Skeletal muscle satellite cell (primary cell): ENCODE measurements at regions not wholly inside any gene's neighbourhood (a gene's known extent, or its start where the extent isn't known, plus 50 kb on each side); places are given as distances from the start of the nearest gene placed in this dataset.

Experiments
- H3K27me3 ChIP-seq: 2 replicates; pipeline ENCODE4 v1.7.0; 2013; ENCODE audit warnings: low read length; ENCODE audit not compliant: control insufficient read depth, insufficient read depth
- H3K36me3 ChIP-seq: 2 replicates; pipeline ENCODE4 v1.7.0; 2013; ENCODE audit warnings: mild to moderate bottlenecking, control low read depth, low read length; ENCODE audit not compliant: insufficient read depth
- H3K4me1 ChIP-seq: 2 replicates; pipeline ENCODE4 v1.7.0; 2013; ENCODE audit warnings: low read length; ENCODE audit not compliant: control insufficient read depth, insufficient read depth
- H3K4me2 ChIP-seq: 2 replicates; pipeline ENCODE4 v1.7.0; 2013; ENCODE audit warnings: mild to moderate bottlenecking, low read length
- H3K4me3 ChIP-seq: 2 replicates; pipeline ENCODE4 v1.7.0; 2013; ENCODE audit warnings: low read length
- H3K9ac ChIP-seq: 2 replicates; pipeline ENCODE4 v1.7.0; 2013; ENCODE audit warnings: mild to moderate bottlenecking, low read depth, low read length, moderate library complexity
- H3K9me3 ChIP-seq: replicated peaks from 2 replicates; pipeline ENCODE4 v1.7.0; 2013; ENCODE audit warnings: mild to moderate bottlenecking, control low read depth, low read length

- Histone ChIP-seq H3K4me3 (no peak overlapping the region), H3K9ac (no peak overlapping the region), H3K36me3 (no peaks in the 10 kb centered on the region), H3K4me2 (no peak overlapping the region), H3K27me3 (no peaks in the 10 kb centered on the region), H3K4me1 (peaks cover 17% of the 10 kb centered on the region), H3K9me3 (no peaks in the 10 kb centered on the region)
Observed at GRCh38 chr3:31173118-31173718, 278.8 kb upstream of the GADL1 start.

- no peaks in the 10 kb centered on the region for H3K36me3 ChIP-seq
- no peak overlapping the region for H3K4me3 ChIP-seq
- H3K27me3 ChIP-seq, result no peaks in the 10 kb centered on the region
- H3K9me3 ChIP-seq, result no peaks in the 10 kb centered on the region
- H3K4me1 ChIP-seq, result peaks cover 17% of the 10 kb centered on the region
- H3K4me2 ChIP-seq, result no peak overlapping the region
- H3K9ac ChIP-seq, result no peak overlapping the region
Observed at GRCh38 chr3:31174079-31174478, 279.6 kb upstream of the GADL1 start.

- Histone ChIP-seq H3K27me3 (no peaks in the 10 kb centered on the region), H3K36me3 (no peaks in the 10 kb centered on the region), H3K4me2 (no peak overlapping the region), H3K4me3 (no peak overlapping the region), H3K4me1 (peaks cover 9% of the 10 kb centered on the region), H3K9ac (no peak overlapping the region), H3K9me3 (no peaks in the 10 kb centered on the region)
Observed at GRCh38 chr3:31176045-31176444, 281.6 kb upstream of the GADL1 start.

- Histone ChIP-seq H3K4me1 (no peaks in the 10 kb centered on the region), H3K9ac (no peak overlapping the region), H3K9me3 (no peaks in the 10 kb centered on the region), H3K27me3 (no peaks in the 10 kb centered on the region), H3K4me2 (no peak overlapping the region), H3K36me3 (no peaks in the 10 kb centered on the region), H3K4me3 (no peak overlapping the region)
Observed at GRCh38 chr3:31178467-31178866, 284.0 kb upstream of the GADL1 start.

GRCh38 chr3:31179768-31180167 lies 285.3 kb upstream of the GADL1 start:
- H3K9ac ChIP-seq, result no peak overlapping the region
- H3K4me1 ChIP-seq, result no peaks in the 10 kb centered on the region
- no peak overlapping the region for H3K4me3 ChIP-seq
- H3K36me3 ChIP-seq, result no peaks in the 10 kb centered on the region
- no peaks in the 10 kb centered on the region for H3K9me3 ChIP-seq
- no peak overlapping the region for H3K4me2 ChIP-seq
- H3K27me3 ChIP-seq, result no peaks in the 10 kb centered on the region

GRCh38 chr3:31180274-31180673 lies 285.8 kb upstream of the GADL1 start:
- no peaks in the 10 kb centered on the region for H3K36me3 ChIP-seq
- peaks cover 5% of the 10 kb centered on the region for H3K4me1 ChIP-seq
- no peak overlapping the region for H3K4me3 ChIP-seq
- H3K9me3 ChIP-seq, result no peaks in the 10 kb centered on the region
- no peak overlapping the region for H3K4me2 ChIP-seq
- H3K9ac ChIP-seq, result no peak overlapping the region
- H3K27me3 ChIP-seq, result no peaks in the 10 kb centered on the region

GRCh38 chr3:31181661-31182060 lies 287.2 kb upstream of the GADL1 start:
- H3K4me3 ChIP-seq, result no peak overlapping the region
- no peaks in the 10 kb centered on the region for H3K9me3 ChIP-seq
- peaks cover 6% of the 10 kb centered on the region for H3K4me1 ChIP-seq
- no peaks in the 10 kb centered on the region for H3K27me3 ChIP-seq
- H3K4me2 ChIP-seq, result no peak overlapping the region
- no peaks in the 10 kb centered on the region for H3K36me3 ChIP-seq
- H3K9ac ChIP-seq, result no peak overlapping the region

- Histone ChIP-seq H3K9me3 (no peaks in the 10 kb centered on the region), H3K27me3 (no peaks in the 10 kb centered on the region), H3K9ac (no peak overlapping the region), H3K4me1 (peaks cover 6% of the 10 kb centered on the region), H3K4me3 (no peak overlapping the region), H3K4me2 (no peak overlapping the region), H3K36me3 (no peaks in the 10 kb centered on the region)
Observed at GRCh38 chr3:31182661-31183060, 288.2 kb upstream of the GADL1 start.

- H3K27me3 ChIP-seq, result no peaks in the 10 kb centered on the region
- H3K4me2 ChIP-seq, result no peak overlapping the region
- no peaks in the 10 kb centered on the region for H3K9me3 ChIP-seq
- no peak overlapping the region for H3K4me3 ChIP-seq
- no peaks in the 10 kb centered on the region for H3K36me3 ChIP-seq
- no peak overlapping the region for H3K9ac ChIP-seq
- H3K4me1 ChIP-seq, result peaks cover 6% of the 10 kb centered on the region
Observed at GRCh38 chr3:31184261-31185061, 290.0 kb upstream of the GADL1 start.

- H3K36me3 ChIP-seq, result no peaks in the 10 kb centered on the region
- no peaks in the 10 kb centered on the region for H3K27me3 ChIP-seq
- H3K4me2 ChIP-seq, result no peak overlapping the region
- H3K4me1 ChIP-seq, result peaks cover 6% of the 10 kb centered on the region
- H3K9ac ChIP-seq, result no peak overlapping the region
- no peaks in the 10 kb centered on the region for H3K9me3 ChIP-seq
- no peak overlapping the region for H3K4me3 ChIP-seq
Observed at GRCh38 chr3:31185062-31185357, 290.5 kb upstream of the GADL1 start.

- H3K4me3 ChIP-seq, result no peak overlapping the region
- no peaks in the 10 kb centered on the region for H3K36me3 ChIP-seq
- no peaks in the 10 kb centered on the region for H3K27me3 ChIP-seq
- no peak overlapping the region for H3K4me2 ChIP-seq
- H3K4me1 ChIP-seq, result peaks cover 6% of the 10 kb centered on the region
- H3K9ac ChIP-seq, result no peak overlapping the region
- no peaks in the 10 kb centered on the region for H3K9me3 ChIP-seq
Observed at GRCh38 chr3:31186041-31186440, 291.6 kb upstream of the GADL1 start.

- Histone ChIP-seq H3K4me3 (no peak overlapping the region), H3K36me3 (no peaks in the 10 kb centered on the region), H3K9me3 (no peaks in the 10 kb centered on the region), H3K4me2 (no peak overlapping the region), H3K4me1 (peaks cover 6% of the 10 kb centered on the region), H3K27me3 (no peaks in the 10 kb centered on the region), H3K9ac (no peak overlapping the region)
Observed at GRCh38 chr3:31187380-31187779, 292.9 kb upstream of the GADL1 start.
